ENCODE measurements at regions not wholly inside any gene's neighbourhood (a gene's known extent, or its start where the extent isn't known, plus 50 kb on each side); places are given as distances from the start of the nearest gene placed in this dataset.

GRCh38 chrX:145613894-145614293 lies 203.7 kb upstream of the SLITRK2 start:
- TF ChIP-seq, protein P1, sequence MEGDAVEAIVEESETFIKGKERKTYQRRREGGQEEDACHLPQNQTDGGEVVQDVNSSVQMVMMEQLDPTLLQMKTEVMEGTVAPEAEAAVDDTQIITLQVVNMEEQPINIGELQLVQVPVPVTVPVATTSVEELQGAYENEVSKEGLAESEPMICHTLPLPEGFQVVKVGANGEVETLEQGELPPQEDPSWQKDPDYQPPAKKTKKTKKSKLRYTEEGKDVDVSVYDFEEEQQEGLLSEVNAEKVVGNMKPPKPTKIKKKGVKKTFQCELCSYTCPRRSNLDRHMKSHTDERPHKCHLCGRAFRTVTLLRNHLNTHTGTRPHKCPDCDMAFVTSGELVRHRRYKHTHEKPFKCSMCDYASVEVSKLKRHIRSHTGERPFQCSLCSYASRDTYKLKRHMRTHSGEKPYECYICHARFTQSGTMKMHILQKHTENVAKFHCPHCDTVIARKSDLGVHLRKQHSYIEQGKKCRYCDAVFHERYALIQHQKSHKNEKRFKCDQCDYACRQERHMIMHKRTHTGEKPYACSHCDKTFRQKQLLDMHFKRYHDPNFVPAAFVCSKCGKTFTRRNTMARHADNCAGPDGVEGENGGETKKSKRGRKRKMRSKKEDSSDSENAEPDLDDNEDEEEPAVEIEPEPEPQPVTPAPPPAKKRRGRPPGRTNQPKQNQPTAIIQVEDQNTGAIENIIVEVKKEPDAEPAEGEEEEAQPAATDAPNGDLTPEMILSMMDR (IDR thresholded peaks at IDR 0.05) = no peak
- no peak for TF ChIP-seq EP300 (IDR thresholded peaks at IDR 0.05)
